GM12872 (cell line): ENCODE measurements at regions not wholly inside any gene's neighbourhood (a gene's known extent, or its start where the extent isn't known, plus 50 kb on each side); places are given as distances from the start of the nearest gene placed in this dataset.

Experiments used
- CTCF ChIP-seq: IDR thresholded peaks from 3 replicates; pipeline ENCODE4 v1.5.1; 2011; ENCODE audit warnings: low read depth, mild to moderate bottlenecking, low read length, moderate library complexity; ENCODE audit not compliant: insufficient read depth

- TF ChIP-seq CTCF = no peak
Observed at GRCh38 chr5:5688194-5688924, 265.9 kb downstream of the ICE1 start.

- no peak for TF ChIP-seq CTCF
Observed at GRCh38 chr5:5687113-5687512, 264.6 kb downstream of the ICE1 start.

- no peak for TF ChIP-seq CTCF
Observed at GRCh38 chr5:5686356-5686755, 263.9 kb downstream of the ICE1 start.

GRCh38 chr5:5685737-5686136 is 263.3 kb downstream of the ICE1 start:
- no peak for TF ChIP-seq CTCF

- TF ChIP-seq CTCF = no peak
Observed at GRCh38 chr5:5683174-5683573, 260.7 kb downstream of the ICE1 start.

- TF ChIP-seq CTCF = no peak
Observed at GRCh38 chr5:5678909-5679308, 256.4 kb downstream of the ICE1 start.

GRCh38 chr5:5677738-5678137 is 255.3 kb downstream of the ICE1 start:
- no peak for TF ChIP-seq CTCF
